ENCODE measurements at regions not wholly inside any gene's neighbourhood (a gene's known extent, or its start where the extent isn't known, plus 50 kb on each side); places are given as distances from the start of the nearest gene placed in this dataset.

DNA sequence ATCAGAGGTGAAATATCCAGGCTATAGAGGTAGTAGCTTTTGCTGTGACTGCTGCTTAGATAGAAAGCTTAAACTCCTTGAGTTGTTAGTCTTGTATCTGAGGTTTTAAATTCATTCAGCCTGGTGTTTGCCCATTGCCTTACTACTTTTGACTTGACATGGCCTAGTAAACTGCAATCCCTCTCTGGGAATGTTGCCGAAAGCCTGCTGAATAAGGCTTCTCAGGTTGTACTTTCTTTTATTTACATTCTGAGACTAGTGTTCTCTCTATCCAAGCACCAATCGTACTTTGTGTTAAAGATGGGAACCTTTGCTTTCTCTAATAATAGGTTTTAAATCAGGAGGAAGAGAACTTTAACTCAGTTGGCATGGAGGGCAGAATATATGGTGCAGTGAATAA is 357.6 kb upstream of the CWC22 start:
- Histone ChIP-seq H3K36me3 (no peaks in the 10 kb centered on the region), H3K4me1 (no peaks in the 10 kb centered on the region), H3K27ac (no peak overlapping the region), H3K27me3 (no peaks in the 10 kb centered on the region), H3K9me3 (no peaks in the 10 kb centered on the region), H3K4me3 (replicated peaks in 1 of 3) (no peak overlapping the region)
- TF ChIP-seq POLR2A (IDR thresholded peaks at IDR 0.05): no peak
- TF ChIP-seq, protein P1, sequence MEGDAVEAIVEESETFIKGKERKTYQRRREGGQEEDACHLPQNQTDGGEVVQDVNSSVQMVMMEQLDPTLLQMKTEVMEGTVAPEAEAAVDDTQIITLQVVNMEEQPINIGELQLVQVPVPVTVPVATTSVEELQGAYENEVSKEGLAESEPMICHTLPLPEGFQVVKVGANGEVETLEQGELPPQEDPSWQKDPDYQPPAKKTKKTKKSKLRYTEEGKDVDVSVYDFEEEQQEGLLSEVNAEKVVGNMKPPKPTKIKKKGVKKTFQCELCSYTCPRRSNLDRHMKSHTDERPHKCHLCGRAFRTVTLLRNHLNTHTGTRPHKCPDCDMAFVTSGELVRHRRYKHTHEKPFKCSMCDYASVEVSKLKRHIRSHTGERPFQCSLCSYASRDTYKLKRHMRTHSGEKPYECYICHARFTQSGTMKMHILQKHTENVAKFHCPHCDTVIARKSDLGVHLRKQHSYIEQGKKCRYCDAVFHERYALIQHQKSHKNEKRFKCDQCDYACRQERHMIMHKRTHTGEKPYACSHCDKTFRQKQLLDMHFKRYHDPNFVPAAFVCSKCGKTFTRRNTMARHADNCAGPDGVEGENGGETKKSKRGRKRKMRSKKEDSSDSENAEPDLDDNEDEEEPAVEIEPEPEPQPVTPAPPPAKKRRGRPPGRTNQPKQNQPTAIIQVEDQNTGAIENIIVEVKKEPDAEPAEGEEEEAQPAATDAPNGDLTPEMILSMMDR (IDR thresholded peaks at IDR 0.05): no peak
- 44 to 65% methylated on average over 2 of the region's 2 CpGs for WGBS, 2 donors
- intact Hi-C loops (cut with DNase I): no loop called here
- DNase-seq: no peak

DNA sequence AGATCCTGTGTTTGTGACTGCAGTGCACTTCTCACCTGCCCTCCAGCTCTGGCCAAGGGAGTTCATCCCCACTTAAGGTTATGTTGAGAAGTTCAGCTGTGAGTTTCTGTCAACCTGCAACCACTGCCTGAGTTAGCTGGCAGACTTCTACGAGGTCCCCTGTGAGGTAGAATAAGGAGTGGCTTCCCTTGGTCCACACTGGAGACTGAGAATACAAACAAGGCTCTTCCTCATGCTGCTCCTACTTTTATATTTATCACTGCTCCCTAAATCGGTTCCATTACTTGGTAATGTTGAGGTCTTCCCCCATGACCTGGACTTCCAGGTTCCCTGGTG is 353.2 kb upstream of the CWC22 start:
- H3K9me3 ChIP-seq: no peaks in the 10 kb centered on the region
- H3K36me3 ChIP-seq: no peaks in the 10 kb centered on the region
- DNase-seq: no peak
- 62 to 71% methylated on average over 2 of the region's 2 CpGs for WGBS, 2 donors
- no peak overlapping the region for H3K4me3 ChIP-seq (replicated peaks in 1 of 3)
- no peaks in the 10 kb centered on the region for H3K4me1 ChIP-seq
- H3K27me3 ChIP-seq: no peaks in the 10 kb centered on the region
- no peak overlapping the region for H3K27ac ChIP-seq
- intact Hi-C loops (cut with DNase I): no loop called here
- TF ChIP-seq POLR2A (IDR thresholded peaks at IDR 0.05): no peak
- TF ChIP-seq, protein P1 (IDR thresholded peaks at IDR 0.05): no peak

DNA sequence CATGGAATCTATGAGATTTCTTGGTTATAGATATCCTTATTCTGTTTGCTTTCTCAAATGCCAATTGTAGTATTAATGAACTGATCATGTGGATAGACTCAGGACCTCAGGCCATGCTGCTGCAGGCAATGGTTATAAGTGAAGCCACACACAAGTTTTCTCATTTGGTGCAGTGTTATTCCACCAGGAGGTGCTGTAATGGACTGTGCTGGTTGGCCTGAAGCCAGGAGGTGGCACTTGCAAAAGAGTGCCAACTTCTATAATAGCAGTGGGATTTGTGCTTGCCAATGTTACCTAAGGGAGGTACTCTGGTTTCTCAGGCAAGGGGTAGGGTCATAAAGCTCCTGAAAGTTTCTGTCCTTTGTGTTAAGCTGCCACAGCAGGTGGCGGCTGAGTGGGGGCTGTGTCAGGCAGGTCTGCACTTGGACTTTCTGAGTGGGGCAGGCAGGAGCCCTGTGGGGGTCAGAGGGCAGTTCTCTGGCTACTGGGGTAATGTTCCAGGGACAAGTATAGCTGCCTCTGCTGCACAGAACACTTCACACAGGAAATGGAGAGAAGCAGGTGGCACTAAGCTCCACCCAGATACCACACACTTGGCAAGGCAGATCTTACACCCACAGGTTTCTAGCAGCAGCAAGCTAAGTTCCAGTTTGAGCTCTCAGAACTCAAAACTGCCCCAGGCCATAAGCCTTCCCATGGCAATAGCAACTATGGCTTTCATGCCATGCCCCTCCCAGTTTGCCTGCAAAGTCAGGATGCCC is 352.6 kb upstream of the CWC22 start:
- Histone ChIP-seq H3K36me3 (no peaks in the 10 kb centered on the region), H3K27ac (no peak overlapping the region), H3K9me3 (no peaks in the 10 kb centered on the region), H3K4me1 (no peaks in the 10 kb centered on the region), H3K27me3 (no peaks in the 10 kb centered on the region), H3K4me3 (replicated peaks in 1 of 3) (no peak overlapping the region)
- no peak for TF ChIP-seq POLR2A (IDR thresholded peaks at IDR 0.05)
- intact Hi-C loops (cut with DNase I): no loop called here
- no peak for DNase-seq
- 89% methylated on average over 1 of the region's 1 CpG; no CpG with 5 or more reads in 1 of the 2 donors for WGBS, 2 donors

DNA sequence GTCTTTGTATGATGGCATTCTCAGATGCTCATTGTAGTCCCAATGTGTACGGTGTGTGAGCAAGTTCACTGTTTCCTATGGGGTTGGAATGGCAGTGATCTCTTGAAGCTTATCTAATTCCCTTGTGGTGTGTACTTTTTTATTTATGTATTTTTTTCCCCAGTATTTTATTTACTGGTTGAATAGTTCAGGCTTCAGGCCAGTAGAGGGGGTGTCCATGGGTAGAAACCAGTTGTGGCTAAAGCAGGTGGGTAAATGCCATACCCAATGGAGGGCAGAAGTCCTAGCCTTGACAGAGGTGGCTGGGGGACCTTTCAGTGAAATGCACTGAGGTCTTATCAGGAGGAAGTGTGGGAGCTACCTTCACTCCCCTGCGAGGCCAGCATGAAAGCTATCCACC is 351.4 kb upstream of the CWC22 start:
- TF ChIP-seq, protein P1 (IDR thresholded peaks at IDR 0.05): no peak
- TF ChIP-seq POLR2A (IDR thresholded peaks at IDR 0.05): no peak
- Histone ChIP-seq H3K36me3 (no peaks in the 10 kb centered on the region), H3K4me1 (no peaks in the 10 kb centered on the region), H3K4me3 (replicated peaks in 1 of 3) (no peak overlapping the region), H3K27ac (no peak overlapping the region), H3K9me3 (no peaks in the 10 kb centered on the region), H3K27me3 (no peaks in the 10 kb centered on the region)
- DNase-seq: no peak
- intact Hi-C loops (cut with DNase I): no loop called here
- WGBS, 2 donors: 82 to 88% methylated on average over 2 of the region's 2 CpGs

GRCh38 chr2:180356676-180357075 is 349.6 kb upstream of the CWC22 start:
- intact Hi-C loops (cut with DNase I): no loop called here
- no peak overlapping the region for H3K27ac ChIP-seq
- H3K27me3 ChIP-seq: no peaks in the 10 kb centered on the region
- no peak for DNase-seq
- H3K4me3 ChIP-seq (replicated peaks in 1 of 3): no peak overlapping the region
- H3K4me1 ChIP-seq: no peaks in the 10 kb centered on the region
- H3K9me3 ChIP-seq: no peaks in the 10 kb centered on the region
- no peak for TF ChIP-seq POLR2A (IDR thresholded peaks at IDR 0.05)
- TF ChIP-seq, protein P1 (IDR thresholded peaks at IDR 0.05): no peak
- H3K36me3 ChIP-seq: no peaks in the 10 kb centered on the region
